K562 (cell line): ENCODE measurements at regions not wholly inside any gene's neighbourhood (a gene's known extent, or its start where the extent isn't known, plus 50 kb on each side); places are given as distances from the start of the nearest gene placed in this dataset.

ENCODE experiments used
- CHD7 ChIP-seq: fragments of 200-600 bp; sonication (generic); IDR thresholded peaks from one replicate; pipeline ENCODE4 v1.6.1; 2012; ENCODE audit warnings: mild to moderate bottlenecking, low read depth, low read length, inconsistent platforms
- FOXO4 ChIP-seq: fragments of 450-650 bp; formaldehyde crosslinking; IDR thresholded peaks from 2 replicates; pipeline ENCODE4 v1.4.0; 2020; ENCODE audit warnings: mild to moderate bottlenecking, moderate library complexity
- GABPB2 ChIP-seq: fragments of 250-450 bp; sonication (Bioruptor Pico); conservative IDR thresholded peaks from 2 replicates; pipeline ENCODE4 v1.5.1; 2021; ENCODE audit warnings: mild to moderate bottlenecking
- HNRNPLL ChIP-seq: fragments of 200-400 bp; formaldehyde crosslinking; IDR thresholded peaks from 2 replicates; pipeline ENCODE4 v1.6.1; 2017; ENCODE audit warnings: low read length, low read depth, mild to moderate bottlenecking; ENCODE audit not compliant: poor library complexity, severe bottlenecking
- KDM2B ChIP-seq: fragments of 250-450 bp; sonication (Bioruptor Pico); IDR thresholded peaks from 2 replicates; pipeline ENCODE4 v1.8.0; 2021; ENCODE audit warnings: mild to moderate bottlenecking, moderate library complexity
- MCM2 ChIP-seq: fragments of 450-650 bp; IDR thresholded peaks from 2 replicates; pipeline ENCODE4 v1.6.1; 2017; ENCODE audit warnings: low read depth, mild to moderate bottlenecking
- MLLT1 ChIP-seq, 2 experiments: fragments of 450-650 bp; IDR thresholded peaks; 2 replicates each; pipeline ENCODE4 v1.6.1; 2016
- NONO ChIP-seq, 2 experiments: fragments of 200-400 bp in 1 of 2; fragments of 450-650 bp in 1 of 2; formaldehyde crosslinking in 1 of 2; IDR thresholded peaks; 2 replicates each; pipeline ENCODE4 v1.6.1; 2017; ENCODE audit warnings: low read depth in 2 of 2, mild to moderate bottlenecking in 2 of 2, moderate library complexity in 2 of 2, low read length in 1 of 2
- POLR2H ChIP-seq: IDR thresholded peaks from 2 replicates; pipeline ENCODE4 v1.6.1; 2016; ENCODE audit warnings: missing genetic modification characterization, low read depth, mild to moderate bottlenecking, control low read depth, missing compliant biosample characterization, moderate library complexity
- ZNF12 ChIP-seq: sonication (generic); formaldehyde crosslinking; IDR thresholded peaks from 2 replicates; pipeline ENCODE4 v1.4.0; 2020; ENCODE audit warnings: mild to moderate bottlenecking, missing genetic modification reagents
- ZNF133 ChIP-seq: fragments of 250-450 bp; sonication (Bioruptor Pico); IDR thresholded peaks from 2 replicates; pipeline ENCODE4 v1.4.0; 2020; ENCODE audit warnings: mild to moderate bottlenecking

GRCh38 chrX:109839694-109840567, 106.9 kb upstream of the ACSL4 start (continued):
- TF ChIP-seq NONO (IDR thresholded peaks at IDR 0.05; ENCODE audit: low read depth in 2 of 2, low read length in 1 of 2) (no peak), ZNF12 (CRISPR knock-in tag) (no peak), ZNF133 (no peak), MLLT1 (IDR thresholded peaks at IDR 0.05) (no peak), CHD7 (no peak), KDM2B (no peak), FOXO4 (CRISPR knock-in tag) (no peak), HNRNPLL (no peak), POLR2H (tag) (no peak), MCM2 (no peak), GABPB2 (CRISPR knock-in tag) (no peak)
